ENCODE measurements at regions not wholly inside any gene's neighbourhood (a gene's known extent, or its start where the extent isn't known, plus 50 kb on each side); places are given as distances from the start of the nearest gene placed in this dataset.

DNA sequence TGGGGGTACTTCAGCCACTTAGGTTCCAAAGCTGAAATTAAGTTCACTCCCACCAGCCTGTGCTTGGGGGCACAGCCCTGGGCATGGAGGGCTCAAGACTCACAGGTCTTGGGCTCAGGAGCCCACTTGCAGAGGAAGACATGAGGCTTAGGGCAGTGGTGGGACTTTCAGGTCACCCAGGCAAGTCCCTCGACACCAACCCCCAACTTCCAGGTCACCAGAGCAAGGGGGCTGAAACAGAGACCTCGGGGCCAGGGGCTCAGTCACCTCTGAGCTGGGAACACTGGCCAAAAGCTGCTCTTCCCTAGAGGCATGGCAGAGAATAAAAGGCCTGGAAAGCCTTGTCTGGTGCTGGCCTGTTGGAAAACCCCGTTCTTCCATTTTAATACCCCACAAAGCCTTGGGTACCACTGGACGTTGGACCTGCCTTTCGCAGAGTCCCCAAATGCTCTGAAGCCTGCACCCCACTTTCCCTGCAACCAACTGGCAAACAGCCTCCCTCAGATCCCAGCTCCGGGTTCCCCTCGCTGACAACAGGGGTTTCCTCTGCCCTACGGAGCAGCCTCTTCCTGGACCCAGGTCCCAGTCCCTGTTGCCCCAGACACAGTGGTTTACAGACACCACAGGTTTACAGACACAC lies 160.9 kb upstream of the PMEPA1 start:
- TF ChIP-seq CTCF (conservative IDR thresholded peaks at IDR 0.05), result no peak
- TF ChIP-seq ZFX (IDR thresholded peaks at IDR 0.05), result no peak
